ENCODE measurements at regions not wholly inside any gene's neighbourhood (a gene's known extent, or its start where the extent isn't known, plus 50 kb on each side); places are given as distances from the start of the nearest gene placed in this dataset.

- TF ChIP-seq, protein P1, sequence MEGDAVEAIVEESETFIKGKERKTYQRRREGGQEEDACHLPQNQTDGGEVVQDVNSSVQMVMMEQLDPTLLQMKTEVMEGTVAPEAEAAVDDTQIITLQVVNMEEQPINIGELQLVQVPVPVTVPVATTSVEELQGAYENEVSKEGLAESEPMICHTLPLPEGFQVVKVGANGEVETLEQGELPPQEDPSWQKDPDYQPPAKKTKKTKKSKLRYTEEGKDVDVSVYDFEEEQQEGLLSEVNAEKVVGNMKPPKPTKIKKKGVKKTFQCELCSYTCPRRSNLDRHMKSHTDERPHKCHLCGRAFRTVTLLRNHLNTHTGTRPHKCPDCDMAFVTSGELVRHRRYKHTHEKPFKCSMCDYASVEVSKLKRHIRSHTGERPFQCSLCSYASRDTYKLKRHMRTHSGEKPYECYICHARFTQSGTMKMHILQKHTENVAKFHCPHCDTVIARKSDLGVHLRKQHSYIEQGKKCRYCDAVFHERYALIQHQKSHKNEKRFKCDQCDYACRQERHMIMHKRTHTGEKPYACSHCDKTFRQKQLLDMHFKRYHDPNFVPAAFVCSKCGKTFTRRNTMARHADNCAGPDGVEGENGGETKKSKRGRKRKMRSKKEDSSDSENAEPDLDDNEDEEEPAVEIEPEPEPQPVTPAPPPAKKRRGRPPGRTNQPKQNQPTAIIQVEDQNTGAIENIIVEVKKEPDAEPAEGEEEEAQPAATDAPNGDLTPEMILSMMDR (IDR thresholded peaks at IDR 0.05; ENCODE audit: extremely low read depth, low read depth, low read length) = no peak
- Histone ChIP-seq H3K27me3 (ENCODE audit: insufficient read depth, low read length) (no peaks in the 10 kb centered on the region), H3K4me2 (ENCODE audit: insufficient read depth, low read length) (no peak overlapping the region), H3K27ac (ENCODE audit: low read depth, low read length) (no peak overlapping the region), H3K79me2 (ENCODE audit: insufficient read depth, low read length) (no peaks in the 10 kb centered on the region), H4K20me1 (ENCODE audit: insufficient read depth, low read length) (no peaks in the 10 kb centered on the region), H2AFZ (ENCODE audit: low read length) (no peak overlapping the region), H3K36me3 (ENCODE audit: insufficient read depth, low read length) (no peaks in the 10 kb centered on the region), H3K4me1 (ENCODE audit: insufficient read depth, low read length) (no peaks in the 10 kb centered on the region), H3K9me3 (ENCODE audit: low read depth, low read length) (no peaks in the 10 kb centered on the region), H3K4me3 (ENCODE audit: insufficient read depth, low read length) (no peak overlapping the region)
- DNase-seq (ENCODE audit: insufficient read length, low spot score, missing footprints) = no peak
Measured at GRCh38 chr7:24075426-24075810, 208.6 kb upstream of the NPY start.

GRCh38 chr7:24082826-24083225 is 201.2 kb upstream of the NPY start:
- Histone ChIP-seq H3K79me2 (ENCODE audit: insufficient read depth, low read length) (no peaks in the 10 kb centered on the region), H3K4me3 (ENCODE audit: insufficient read depth, low read length) (no peak overlapping the region), H3K36me3 (ENCODE audit: insufficient read depth, low read length) (no peaks in the 10 kb centered on the region), H3K27ac (ENCODE audit: low read depth, low read length) (no peak overlapping the region), H3K9me3 (ENCODE audit: low read depth, low read length) (peaks cover 3% of the 10 kb centered on the region), H2AFZ (ENCODE audit: low read length) (no peak overlapping the region), H3K27me3 (ENCODE audit: insufficient read depth, low read length) (no peaks in the 10 kb centered on the region), H4K20me1 (ENCODE audit: insufficient read depth, low read length) (no peaks in the 10 kb centered on the region), H3K4me2 (ENCODE audit: insufficient read depth, low read length) (no peak overlapping the region), H3K4me1 (ENCODE audit: insufficient read depth, low read length) (no peaks in the 10 kb centered on the region)
- no peak for DNase-seq (ENCODE audit: insufficient read length, low spot score, missing footprints)
- TF ChIP-seq, protein P1 (IDR thresholded peaks at IDR 0.05; ENCODE audit: extremely low read depth, low read depth, low read length) = no peak

- no peak for DNase-seq (ENCODE audit: insufficient read length, low spot score, missing footprints)
- no peak overlapping the region for H3K4me3 ChIP-seq (ENCODE audit: insufficient read depth, low read length)
- no peaks in the 10 kb centered on the region for H3K79me2 ChIP-seq (ENCODE audit: insufficient read depth, low read length)
- H2AFZ ChIP-seq (ENCODE audit: low read length) = no peak overlapping the region
- no peak overlapping the region for H3K27ac ChIP-seq (ENCODE audit: low read depth, low read length)
- H3K27me3 ChIP-seq (ENCODE audit: insufficient read depth, low read length) = no peaks in the 10 kb centered on the region
- no peak overlapping the region for H3K4me2 ChIP-seq (ENCODE audit: insufficient read depth, low read length)
- TF ChIP-seq, protein P1 (IDR thresholded peaks at IDR 0.05; ENCODE audit: extremely low read depth, low read depth, low read length) = no peak
- H3K9me3 ChIP-seq (ENCODE audit: low read depth, low read length) = no peaks in the 10 kb centered on the region
- H4K20me1 ChIP-seq (ENCODE audit: insufficient read depth, low read length) = no peaks in the 10 kb centered on the region
- H3K36me3 ChIP-seq (ENCODE audit: insufficient read depth, low read length) = no peaks in the 10 kb centered on the region
- no peaks in the 10 kb centered on the region for H3K4me1 ChIP-seq (ENCODE audit: insufficient read depth, low read length)
Measured at GRCh38 chr7:24102988-24103387, 181.0 kb upstream of the NPY start.

- no peaks in the 10 kb centered on the region for H3K27me3 ChIP-seq (ENCODE audit: insufficient read depth, low read length)
- H4K20me1 ChIP-seq (ENCODE audit: insufficient read depth, low read length) = no peaks in the 10 kb centered on the region
- H3K79me2 ChIP-seq (ENCODE audit: insufficient read depth, low read length) = no peaks in the 10 kb centered on the region
- H3K36me3 ChIP-seq (ENCODE audit: insufficient read depth, low read length) = no peaks in the 10 kb centered on the region
- no peak for DNase-seq (ENCODE audit: insufficient read length, low spot score, missing footprints)
- TF ChIP-seq, protein P1 (IDR thresholded peaks at IDR 0.05; ENCODE audit: extremely low read depth, low read depth, low read length) = no peak
- no peak overlapping the region for H3K4me3 ChIP-seq (ENCODE audit: insufficient read depth, low read length)
- H3K27ac ChIP-seq (ENCODE audit: low read depth, low read length) = no peak overlapping the region
- no peaks in the 10 kb centered on the region for H3K4me1 ChIP-seq (ENCODE audit: insufficient read depth, low read length)
- no peaks in the 10 kb centered on the region for H3K9me3 ChIP-seq (ENCODE audit: low read depth, low read length)
- H3K4me2 ChIP-seq (ENCODE audit: insufficient read depth, low read length) = no peak overlapping the region
- no peak overlapping the region for H2AFZ ChIP-seq (ENCODE audit: low read length)
Measured at GRCh38 chr7:24108906-24109376, 175.0 kb upstream of the NPY start.
